WERI-Rb-1 (cell line): ENCODE measurements at regions not wholly inside any gene's neighbourhood (a gene's known extent, or its start where the extent isn't known, plus 50 kb on each side); places are given as distances from the start of the nearest gene placed in this dataset.

Source experiments
- DNase-seq: peaks from one replicate; pipeline ENCODE4 v3.0.0-alpha.2; 2020
- H3K27ac ChIP-seq: fragments of 250-450 bp; sonication (Bioruptor Pico); 2 replicates; pipeline ENCODE4 v1.5.1; 2020; ENCODE audit warnings: mild to moderate bottlenecking, moderate library complexity
- H3K27me3 ChIP-seq: fragments of 250-450 bp; sonication (Bioruptor Pico); 2 replicates; pipeline ENCODE4 v1.5.1; 2021; ENCODE audit warnings: mild to moderate bottlenecking, low read depth, moderate library complexity; ENCODE audit not compliant: insufficient read depth, severe bottlenecking
- H3K36me3 ChIP-seq: fragments of 250-450 bp; sonication (Bioruptor Pico); 2 replicates; pipeline ENCODE4 v1.5.1; 2020; ENCODE audit warnings: mild to moderate bottlenecking, moderate library complexity
- H3K4me3 ChIP-seq: 2 replicates; pipeline ENCODE4 v1.5.1; 2011; ENCODE audit warnings: low read depth, mild to moderate bottlenecking, control low read depth, low read length
- H3K9me3 ChIP-seq: fragments of 250-450 bp; sonication (Bioruptor Pico); 2 replicates; pipeline ENCODE4 v1.5.1; 2021; ENCODE audit warnings: mild to moderate bottlenecking, moderate library complexity; ENCODE audit not compliant: severe bottlenecking
- TF ChIP-seq, protein P1 (sequence below): IDR thresholded peaks from 2 replicates; pipeline ENCODE4 v1.5.1; 2011; ENCODE audit warnings: low read depth, mild to moderate bottlenecking, control low read depth, inconsistent platforms, low read length

GRCh38 chr10:44792119-44792775 is 118.9 kb upstream of the TMEM72 start:
- Histone ChIP-seq H3K36me3 (no peaks in the 10 kb centered on the region), H3K27me3 (peaks cover 84% of the 10 kb centered on the region)
- TF ChIP-seq, protein P1, sequence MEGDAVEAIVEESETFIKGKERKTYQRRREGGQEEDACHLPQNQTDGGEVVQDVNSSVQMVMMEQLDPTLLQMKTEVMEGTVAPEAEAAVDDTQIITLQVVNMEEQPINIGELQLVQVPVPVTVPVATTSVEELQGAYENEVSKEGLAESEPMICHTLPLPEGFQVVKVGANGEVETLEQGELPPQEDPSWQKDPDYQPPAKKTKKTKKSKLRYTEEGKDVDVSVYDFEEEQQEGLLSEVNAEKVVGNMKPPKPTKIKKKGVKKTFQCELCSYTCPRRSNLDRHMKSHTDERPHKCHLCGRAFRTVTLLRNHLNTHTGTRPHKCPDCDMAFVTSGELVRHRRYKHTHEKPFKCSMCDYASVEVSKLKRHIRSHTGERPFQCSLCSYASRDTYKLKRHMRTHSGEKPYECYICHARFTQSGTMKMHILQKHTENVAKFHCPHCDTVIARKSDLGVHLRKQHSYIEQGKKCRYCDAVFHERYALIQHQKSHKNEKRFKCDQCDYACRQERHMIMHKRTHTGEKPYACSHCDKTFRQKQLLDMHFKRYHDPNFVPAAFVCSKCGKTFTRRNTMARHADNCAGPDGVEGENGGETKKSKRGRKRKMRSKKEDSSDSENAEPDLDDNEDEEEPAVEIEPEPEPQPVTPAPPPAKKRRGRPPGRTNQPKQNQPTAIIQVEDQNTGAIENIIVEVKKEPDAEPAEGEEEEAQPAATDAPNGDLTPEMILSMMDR: no peak

DNA sequence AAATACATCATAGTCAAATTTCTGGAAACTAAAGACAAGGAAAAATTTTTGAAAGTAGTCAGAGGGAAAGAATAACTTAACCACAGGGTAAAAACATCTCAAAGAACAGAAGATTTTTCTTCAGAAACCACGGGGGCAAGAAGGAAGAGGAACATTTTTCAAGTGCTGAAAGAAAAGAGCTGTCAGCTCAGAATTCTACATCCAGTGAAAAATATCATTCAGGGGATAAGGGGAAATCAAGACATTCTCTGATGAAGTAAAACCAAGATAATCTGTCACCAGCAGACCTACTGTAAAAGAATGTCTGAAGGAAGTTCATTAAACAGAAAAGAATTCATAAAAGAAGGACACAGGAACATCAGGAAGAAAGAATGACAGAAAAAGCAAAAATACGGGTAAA is 111.2 kb upstream of the TMEM72 start:
- Histone ChIP-seq H3K36me3 (no peaks in the 10 kb centered on the region), H3K9me3 (no peaks in the 10 kb centered on the region), H3K27me3 (peaks cover 85% of the 10 kb centered on the region), H3K27ac (no peak overlapping the region), H3K4me3 (no peak overlapping the region)
- no peak for DNase-seq
- TF ChIP-seq, protein P1: no peak

More at GRCh38 chr10:44792119-44792775, 118.9 kb upstream of the TMEM72 start:
- Histone ChIP-seq H3K27ac (no peak overlapping the region), H3K4me3 (no peak overlapping the region), H3K9me3 (no peaks in the 10 kb centered on the region)
- DNase-seq: no peak

DNA sequence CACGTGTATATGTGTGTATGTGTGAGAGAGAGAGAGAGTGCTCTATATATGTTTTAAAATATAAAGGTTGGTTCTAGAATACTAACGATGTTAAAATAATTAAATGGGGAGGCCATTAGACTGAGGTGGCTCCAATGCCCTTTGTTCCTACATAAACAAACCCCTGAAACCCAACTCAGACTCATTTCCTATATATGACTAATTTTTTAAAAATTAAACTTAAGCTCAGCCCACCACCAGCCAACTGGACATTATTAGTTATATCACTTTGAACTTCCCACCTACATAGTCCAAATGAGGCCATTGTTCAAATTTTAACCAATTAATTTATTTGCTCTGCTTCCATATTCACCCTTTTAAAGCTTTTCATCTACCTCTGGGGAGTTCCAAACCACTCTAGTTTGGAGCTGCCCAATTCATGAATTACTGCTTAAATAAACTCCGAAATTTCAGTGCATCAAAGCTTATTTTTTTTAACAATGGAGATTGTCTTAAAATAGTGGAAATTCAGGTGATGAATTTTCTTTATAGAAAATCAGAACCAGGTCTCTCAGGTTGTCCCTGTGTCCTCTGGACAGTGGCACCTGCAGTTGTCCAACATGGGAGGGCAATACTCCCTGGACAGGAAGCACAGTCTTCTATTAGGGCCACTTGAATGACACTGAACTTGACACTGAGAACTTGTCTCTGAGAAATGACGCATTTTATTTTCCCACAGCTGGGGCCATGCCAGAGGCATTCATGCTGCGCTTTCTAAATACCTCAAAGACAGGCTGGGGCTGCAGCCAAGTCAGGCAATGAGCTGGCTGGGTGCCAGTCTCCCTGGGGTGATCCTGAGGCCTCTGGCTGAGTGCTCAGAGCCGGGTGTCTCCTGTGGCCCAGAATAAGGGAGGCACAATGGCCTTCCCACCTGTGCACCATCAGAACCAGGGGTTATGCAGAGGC is 109.5 kb upstream of the TMEM72 start:
- Histone ChIP-seq H3K36me3 (no peaks in the 10 kb centered on the region), H3K9me3 (no peaks in the 10 kb centered on the region), H3K4me3 (no peak overlapping the region), H3K27ac (no peak overlapping the region), H3K27me3 (peaks cover 85% of the 10 kb centered on the region)
- TF ChIP-seq, protein P1: no peak
- no peak for DNase-seq

DNA sequence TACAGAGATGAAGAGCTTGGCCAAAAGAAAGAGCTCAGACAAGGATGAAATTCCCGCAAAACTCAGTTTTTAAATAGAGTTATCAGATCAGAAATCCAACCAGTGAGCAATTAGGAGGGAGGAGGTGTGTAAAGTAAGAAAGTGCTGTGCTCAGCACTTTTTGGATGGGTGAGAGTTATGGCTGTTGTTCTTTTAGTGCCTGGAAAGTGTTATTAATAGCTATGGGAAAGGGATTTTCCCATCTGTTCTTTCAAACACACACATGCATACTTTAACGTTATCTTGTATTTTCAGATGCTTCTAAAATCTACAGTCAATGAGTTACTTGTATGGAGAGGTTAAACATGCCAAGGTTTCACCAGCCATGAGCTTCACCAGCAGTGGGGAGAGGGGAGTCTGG is 107.3 kb upstream of the TMEM72 start:
- Histone ChIP-seq H3K4me3 (no peak overlapping the region), H3K36me3 (no peaks in the 10 kb centered on the region), H3K27ac (no peak overlapping the region), H3K27me3 (peaks cover 93% of the 10 kb centered on the region), H3K9me3 (no peaks in the 10 kb centered on the region)
- DNase-seq: no peak
- TF ChIP-seq, protein P1: no peak

GRCh38 chr10:44804661-44805060 is 106.5 kb upstream of the TMEM72 start:
- no peak for DNase-seq
- peaks cover 95% of the 10 kb centered on the region for H3K27me3 ChIP-seq
- H3K9me3 ChIP-seq: no peaks in the 10 kb centered on the region
- H3K4me3 ChIP-seq: no peak overlapping the region
- H3K27ac ChIP-seq: no peak overlapping the region
- TF ChIP-seq, protein P1: no peak
- no peaks in the 10 kb centered on the region for H3K36me3 ChIP-seq
